B cell (primary cell): ENCODE measurements at regions not wholly inside any gene's neighbourhood (a gene's known extent, or its start where the extent isn't known, plus 50 kb on each side); places are given as distances from the start of the nearest gene placed in this dataset.

Experiments used
- EZH2 ChIP-seq: IDR thresholded peaks from 2 replicates; pipeline ENCODE4 v1.6.1; 2012; ENCODE audit warnings: borderline replicate concordance, low read depth, mild to moderate bottlenecking, moderate library complexity, low read length; ENCODE audit not compliant: insufficient read depth, poor library complexity, severe bottlenecking
- TF ChIP-seq, protein P1 (sequence below): fragments of 200-600 bp; IDR thresholded peaks from one replicate; pipeline ENCODE4 v1.8.0; 2022; ENCODE audit warnings: antibody characterized with exemption, mild to moderate bottlenecking

GRCh38 chr15:93372865-93373223 lies 283.8 kb upstream of the RGMA start:
- TF ChIP-seq, protein P1, sequence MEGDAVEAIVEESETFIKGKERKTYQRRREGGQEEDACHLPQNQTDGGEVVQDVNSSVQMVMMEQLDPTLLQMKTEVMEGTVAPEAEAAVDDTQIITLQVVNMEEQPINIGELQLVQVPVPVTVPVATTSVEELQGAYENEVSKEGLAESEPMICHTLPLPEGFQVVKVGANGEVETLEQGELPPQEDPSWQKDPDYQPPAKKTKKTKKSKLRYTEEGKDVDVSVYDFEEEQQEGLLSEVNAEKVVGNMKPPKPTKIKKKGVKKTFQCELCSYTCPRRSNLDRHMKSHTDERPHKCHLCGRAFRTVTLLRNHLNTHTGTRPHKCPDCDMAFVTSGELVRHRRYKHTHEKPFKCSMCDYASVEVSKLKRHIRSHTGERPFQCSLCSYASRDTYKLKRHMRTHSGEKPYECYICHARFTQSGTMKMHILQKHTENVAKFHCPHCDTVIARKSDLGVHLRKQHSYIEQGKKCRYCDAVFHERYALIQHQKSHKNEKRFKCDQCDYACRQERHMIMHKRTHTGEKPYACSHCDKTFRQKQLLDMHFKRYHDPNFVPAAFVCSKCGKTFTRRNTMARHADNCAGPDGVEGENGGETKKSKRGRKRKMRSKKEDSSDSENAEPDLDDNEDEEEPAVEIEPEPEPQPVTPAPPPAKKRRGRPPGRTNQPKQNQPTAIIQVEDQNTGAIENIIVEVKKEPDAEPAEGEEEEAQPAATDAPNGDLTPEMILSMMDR, result no peak
- TF ChIP-seq EZH2, result no peak
